ENCODE measurements at regions not wholly inside any gene's neighbourhood (a gene's known extent, or its start where the extent isn't known, plus 50 kb on each side); places are given as distances from the start of the nearest gene placed in this dataset.

GRCh38 chr18:6574631-6575030 is 154.9 kb upstream of the ARHGAP28 start:
- no peak for DNase-seq

DNA sequence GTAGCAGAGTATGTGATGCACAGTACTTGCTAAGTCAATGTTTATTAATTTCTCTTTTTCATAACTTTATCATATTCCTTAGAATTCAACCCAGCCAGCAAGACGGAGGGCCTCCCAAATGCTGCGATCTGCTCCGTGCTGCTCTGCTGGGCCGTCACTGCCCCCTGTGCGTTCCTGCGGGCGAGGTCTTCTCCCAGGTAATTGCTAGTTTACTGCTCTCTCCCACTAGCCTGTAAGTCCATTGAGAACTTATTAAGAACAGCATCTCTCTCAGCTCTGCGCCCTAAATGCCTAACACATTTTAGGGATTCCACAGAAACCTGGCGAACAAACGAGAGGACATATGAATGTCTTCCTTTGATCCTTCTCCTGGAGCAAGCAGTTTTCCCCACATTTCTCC is 153.6 kb upstream of the ARHGAP28 start:
- DNase-seq = no peak

GRCh38 chr18:6576718-6577375 is 152.7 kb upstream of the ARHGAP28 start:
- no peak for DNase-seq

DNA sequence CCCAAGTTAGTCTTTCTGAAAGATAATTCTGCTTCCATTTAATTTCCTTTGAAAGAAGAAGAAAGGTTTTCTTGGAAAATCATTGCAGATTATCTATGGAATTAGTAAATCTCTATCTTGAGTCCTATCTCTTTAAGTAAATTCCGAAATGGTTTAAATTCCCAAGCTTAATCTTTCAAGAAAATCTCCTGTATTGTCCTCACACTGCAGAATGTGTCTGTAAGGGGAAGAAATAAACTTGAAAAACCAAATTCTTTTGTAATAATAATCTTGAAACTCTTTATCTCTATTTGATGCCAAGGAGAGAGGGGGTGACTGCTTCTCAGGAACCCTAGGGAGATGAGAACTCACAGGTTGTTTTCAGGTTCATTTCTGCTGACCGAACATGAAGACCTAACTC is 150.8 kb upstream of the ARHGAP28 start:
- DNase-seq = no peak

GRCh38 chr18:6579486-6579885 is 150.0 kb upstream of the ARHGAP28 start:
- DNase-seq = no peak

GRCh38 chr18:6580401-6580800 is 149.1 kb upstream of the ARHGAP28 start:
- DNase-seq = no peak

GRCh38 chr18:6589923-6590322 is 139.6 kb upstream of the ARHGAP28 start:
- DNase-seq = no peak

DNA sequence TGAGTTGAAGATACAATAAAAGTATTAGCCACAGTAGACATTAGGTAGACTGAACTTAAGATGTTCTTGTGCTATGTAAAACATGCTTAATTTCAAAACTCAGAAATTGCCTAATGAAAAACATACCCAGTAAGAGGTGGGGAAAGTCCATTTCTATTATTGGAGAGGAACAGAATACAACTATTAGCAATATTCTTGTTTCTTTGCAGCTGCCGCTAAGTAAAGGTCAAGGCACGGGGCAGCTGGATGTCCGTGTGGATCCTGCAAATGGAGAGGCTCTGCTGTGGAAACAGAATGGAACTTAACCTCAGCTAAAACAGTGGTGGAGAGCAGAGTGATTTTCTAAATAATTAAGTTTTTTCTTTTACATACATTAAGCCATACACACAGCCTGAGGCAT is 139.2 kb upstream of the ARHGAP28 start:
- no peak for DNase-seq

- DNase-seq = no peak
Observed at GRCh38 chr18:6591491-6591890, 138.0 kb upstream of the ARHGAP28 start.

DNA sequence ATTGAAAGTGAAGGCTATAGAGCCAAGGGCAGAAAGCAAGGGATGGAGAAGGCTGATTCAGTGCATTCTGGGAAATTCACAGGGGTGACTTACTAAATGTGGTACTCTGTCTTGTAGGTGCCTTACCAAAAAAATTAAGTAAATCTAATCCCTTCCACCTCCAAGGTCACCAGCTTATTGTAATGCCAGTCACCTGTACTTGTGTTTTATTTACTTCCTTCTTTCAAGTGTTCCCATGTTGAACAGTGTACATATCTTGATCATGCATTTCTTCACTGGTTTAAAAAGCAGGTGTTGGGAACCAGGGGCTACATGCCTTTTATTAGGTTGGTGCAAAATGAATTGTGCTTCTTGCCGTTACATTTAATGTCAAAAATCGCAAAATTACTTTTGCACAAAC is 137.0 kb upstream of the ARHGAP28 start:
- DNase-seq = no peak

- DNase-seq = no peak
Observed at GRCh38 chr18:6593142-6593885, 136.2 kb upstream of the ARHGAP28 start.

GRCh38 chr18:6595666-6596065 is 133.8 kb upstream of the ARHGAP28 start:
- no peak for DNase-seq

- DNase-seq = no peak
Observed at GRCh38 chr18:6598657-6599056, 130.9 kb upstream of the ARHGAP28 start.

GRCh38 chr18:6600667-6601167 is 128.8 kb upstream of the ARHGAP28 start:
- DNase-seq = no peak

- DNase-seq = no peak
Observed at GRCh38 chr18:6601241-6601640, 128.3 kb upstream of the ARHGAP28 start.

- no peak for DNase-seq
Observed at GRCh38 chr18:6602365-6602764, 127.2 kb upstream of the ARHGAP28 start.

DNA sequence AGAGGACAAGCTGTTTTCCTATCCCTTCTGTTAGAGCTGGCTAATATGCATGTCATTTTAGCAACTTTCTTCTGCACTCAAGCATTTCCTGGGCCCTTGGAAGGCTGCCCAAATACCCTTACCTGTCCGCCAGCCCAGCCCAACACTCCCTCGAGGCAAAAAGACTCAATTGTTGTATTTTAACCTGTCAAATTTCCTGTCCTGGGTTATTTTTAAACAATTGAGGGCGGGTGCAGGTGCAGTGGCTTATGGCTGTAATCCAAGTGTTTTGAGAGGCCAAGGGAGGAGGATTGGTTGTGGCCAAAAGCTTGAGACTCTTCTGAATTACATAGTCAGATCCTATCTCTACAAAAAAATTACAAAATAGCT is 125.0 kb upstream of the ARHGAP28 start:
- no peak for DNase-seq

- DNase-seq = no peak
Observed at GRCh38 chr18:6605115-6605869, 124.2 kb upstream of the ARHGAP28 start.

GRCh38 chr18:6606411-6607085 is 123.0 kb upstream of the ARHGAP28 start:
- DNase-seq = no peak

DNA sequence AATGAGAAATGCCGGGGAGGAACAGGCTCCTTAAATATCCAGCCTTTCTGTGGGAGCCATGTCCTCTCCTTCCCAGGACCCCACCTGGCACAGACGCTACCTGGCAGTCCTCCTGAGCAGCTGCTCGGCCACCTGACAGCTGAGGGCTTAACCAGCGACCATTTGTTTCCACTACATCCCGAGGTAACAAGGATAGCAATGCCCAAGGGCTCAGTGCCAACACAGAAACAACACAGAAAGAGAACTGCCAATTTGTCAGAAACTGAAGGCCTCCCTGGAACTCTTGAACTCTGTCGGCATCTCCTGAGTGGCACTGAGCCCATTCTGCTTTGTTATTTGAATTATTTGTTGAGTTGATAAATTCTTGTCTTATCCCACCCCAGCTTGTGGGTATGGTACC is 122.2 kb upstream of the ARHGAP28 start:
- DNase-seq = no peak

DNA sequence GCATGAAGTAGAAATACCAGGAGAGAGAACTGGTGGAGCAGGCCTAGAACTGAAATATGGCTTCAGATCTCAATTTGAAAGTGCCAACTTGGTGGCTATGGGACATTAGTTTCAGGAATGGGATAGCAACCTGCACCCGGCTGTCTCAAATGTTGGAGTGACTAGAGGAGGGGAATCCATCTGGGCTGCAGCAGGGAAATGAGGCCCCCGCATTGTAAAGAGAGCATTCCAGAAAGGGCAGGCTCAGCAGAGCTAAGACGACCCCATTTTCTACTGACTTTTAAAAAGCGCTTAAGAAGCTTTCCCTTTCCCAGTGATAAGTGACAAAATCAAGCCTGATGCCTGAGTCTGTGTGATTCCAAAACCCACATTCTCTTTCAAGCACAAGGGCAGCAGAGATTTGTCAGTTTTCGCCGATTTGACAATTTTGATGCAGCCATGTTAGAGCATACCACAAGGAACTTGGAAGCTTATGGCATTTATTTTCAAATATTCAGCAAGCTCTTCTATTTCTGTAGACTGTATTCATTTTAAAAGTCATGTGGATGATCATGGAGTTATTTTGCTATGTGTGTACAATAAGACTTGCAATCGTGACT is 119.8 kb upstream of the ARHGAP28 start:
- DNase-seq = no peak

DNA sequence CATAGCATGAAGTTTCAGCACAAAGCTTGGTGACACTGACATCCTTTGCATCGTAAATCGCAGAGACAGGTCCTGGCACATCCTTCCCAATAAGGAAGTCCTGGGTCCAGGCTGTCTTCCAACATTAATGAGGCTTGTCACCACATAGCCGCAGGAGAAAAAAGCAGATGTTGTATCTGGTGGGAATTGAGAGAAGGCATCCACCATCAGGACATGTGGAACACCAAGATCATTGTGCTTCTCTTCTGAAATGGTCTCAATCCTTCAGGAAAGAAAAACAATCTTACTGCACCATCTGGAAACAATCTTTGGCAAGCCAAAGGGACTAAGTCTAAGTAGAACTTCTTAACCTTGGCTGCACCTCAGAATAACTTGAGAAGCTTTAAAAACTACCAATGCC is 119.0 kb upstream of the ARHGAP28 start:
- DNase-seq = no peak

DNA sequence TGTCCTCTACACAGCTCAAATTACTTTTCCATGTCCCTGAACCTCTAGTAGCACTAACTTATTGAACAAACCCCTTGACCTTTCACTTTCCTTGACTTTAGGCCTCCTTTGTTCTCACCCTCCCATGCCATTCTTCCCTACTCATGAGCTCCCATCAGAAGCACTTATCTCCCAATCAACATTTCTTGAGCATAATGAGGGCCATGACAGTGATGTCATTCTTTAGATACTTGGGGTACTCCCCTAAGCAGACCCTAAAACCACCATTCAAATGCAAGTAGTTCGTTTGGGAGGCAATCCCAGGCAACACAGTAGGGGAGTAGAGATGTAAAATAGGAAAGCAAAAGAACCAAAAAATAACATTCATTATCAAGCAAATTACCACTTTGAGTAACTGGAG is 115.9 kb upstream of the ARHGAP28 start:
- DNase-seq = no peak

Measured in NCI-H1417 (cell line).